ENCODE measurements at regions not wholly inside any gene's neighbourhood (a gene's known extent, or its start where the extent isn't known, plus 50 kb on each side); places are given as distances from the start of the nearest gene placed in this dataset.

DNA sequence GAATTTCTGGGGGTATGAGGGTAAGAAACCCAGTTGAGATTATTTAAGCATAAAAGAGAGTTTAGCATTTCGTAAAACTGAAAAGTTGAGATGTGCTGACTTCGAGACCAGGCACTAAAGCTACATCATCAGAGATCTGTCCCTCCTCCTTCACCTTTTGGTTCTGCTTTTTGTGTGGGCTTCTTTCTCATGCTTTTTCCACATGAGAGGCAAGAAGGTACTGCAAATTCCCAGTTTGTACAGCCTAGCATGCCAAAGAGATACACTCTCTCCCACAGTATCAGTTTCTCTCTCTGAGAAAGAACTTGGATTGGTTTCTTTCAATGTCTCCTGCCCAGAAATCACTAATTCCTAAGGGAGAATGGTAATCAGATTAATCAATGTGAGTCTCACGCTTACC, 584.7 kb downstream of the SEMA5A start:
- TF ChIP-seq, protein P1, sequence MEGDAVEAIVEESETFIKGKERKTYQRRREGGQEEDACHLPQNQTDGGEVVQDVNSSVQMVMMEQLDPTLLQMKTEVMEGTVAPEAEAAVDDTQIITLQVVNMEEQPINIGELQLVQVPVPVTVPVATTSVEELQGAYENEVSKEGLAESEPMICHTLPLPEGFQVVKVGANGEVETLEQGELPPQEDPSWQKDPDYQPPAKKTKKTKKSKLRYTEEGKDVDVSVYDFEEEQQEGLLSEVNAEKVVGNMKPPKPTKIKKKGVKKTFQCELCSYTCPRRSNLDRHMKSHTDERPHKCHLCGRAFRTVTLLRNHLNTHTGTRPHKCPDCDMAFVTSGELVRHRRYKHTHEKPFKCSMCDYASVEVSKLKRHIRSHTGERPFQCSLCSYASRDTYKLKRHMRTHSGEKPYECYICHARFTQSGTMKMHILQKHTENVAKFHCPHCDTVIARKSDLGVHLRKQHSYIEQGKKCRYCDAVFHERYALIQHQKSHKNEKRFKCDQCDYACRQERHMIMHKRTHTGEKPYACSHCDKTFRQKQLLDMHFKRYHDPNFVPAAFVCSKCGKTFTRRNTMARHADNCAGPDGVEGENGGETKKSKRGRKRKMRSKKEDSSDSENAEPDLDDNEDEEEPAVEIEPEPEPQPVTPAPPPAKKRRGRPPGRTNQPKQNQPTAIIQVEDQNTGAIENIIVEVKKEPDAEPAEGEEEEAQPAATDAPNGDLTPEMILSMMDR (IDR thresholded peaks at IDR 0.05; ENCODE audit: insufficient read depth, low read length, poor library complexity, severe bottlenecking): no peak
- TF ChIP-seq EZH2phosphoT487 (conservative IDR thresholded peaks at IDR 0.05; ENCODE audit: low read length): no peak
